M059J (cell line): ENCODE measurements at regions not wholly inside any gene's neighbourhood (a gene's known extent, or its start where the extent isn't known, plus 50 kb on each side); places are given as distances from the start of the nearest gene placed in this dataset.
"Not testable (repeated sequence)": the region's sequence is repeated elsewhere in the genome, so short reads cannot be mapped to it uniquely, and the experiment has no call there.

ENCODE experiments used
- DNase-seq: peaks from one replicate; pipeline ENCODE4 v3.0.0-alpha.2; 2012; ENCODE audit warnings: low read depth

- DNase-seq: no peak
These were observed 354.9 kb downstream of the RSL24D1 start for GRCh38 chr15:54841701-54842305.

GRCh38 chr15:54840621-54841398 lies 355.9 kb downstream of the RSL24D1 start:
- no peak for DNase-seq

- DNase-seq: no peak
These were observed 357.4 kb downstream of the RSL24D1 start for GRCh38 chr15:54839379-54839778.

GRCh38 chr15:54836052-54836795 lies 360.5 kb downstream of the RSL24D1 start:
- DNase-seq: no peak

- DNase-seq: no peak
These were observed 366.9 kb downstream of the RSL24D1 start for GRCh38 chr15:54829821-54830220.

GRCh38 chr15:54820811-54821210 lies 375.9 kb downstream of the RSL24D1 start:
- DNase-seq: peak; percentile 2

- no peak for DNase-seq
These were observed 376.6 kb downstream of the RSL24D1 start for GRCh38 chr15:54820098-54820497.

- no peak for DNase-seq
These were observed 380.3 kb downstream of the RSL24D1 start for GRCh38 chr15:54816401-54816800.

GRCh38 chr15:54815556-54815955 lies 381.2 kb downstream of the RSL24D1 start:
- DNase-seq: no peak

GRCh38 chr15:54812383-54812782 lies 384.4 kb downstream of the RSL24D1 start:
- no peak for DNase-seq

- DNase-seq: no peak
These were observed 386.2 kb downstream of the RSL24D1 start for GRCh38 chr15:54810496-54810895.

GRCh38 chr15:54810031-54810430 lies 386.7 kb downstream of the RSL24D1 start:
- no peak for DNase-seq

- DNase-seq: no peak
These were observed 388.4 kb downstream of the RSL24D1 start for GRCh38 chr15:54808321-54808720.

- no peak for DNase-seq
These were observed 392.8 kb downstream of the RSL24D1 start for GRCh38 chr15:54803987-54804386.

GRCh38 chr15:54803134-54803808 lies 393.5 kb downstream of the RSL24D1 start:
- DNase-seq: peak; percentile 73

- no peak for DNase-seq
These were observed 404.2 kb downstream of the RSL24D1 start for GRCh38 chr15:54792526-54792925.

GRCh38 chr15:54790693-54791092 lies 406.0 kb downstream of the RSL24D1 start:
- DNase-seq: no peak

- DNase-seq: no peak
These were observed 407.4 kb downstream of the RSL24D1 start for GRCh38 chr15:54789376-54789775.

- not testable (repeated sequence) for DNase-seq
These were observed 415.5 kb downstream of the RSL24D1 start for GRCh38 chr15:54781220-54781619.

- DNase-seq: no peak
These were observed 417.5 kb downstream of the RSL24D1 start for GRCh38 chr15:54779271-54779670.

GRCh38 chr15:54776410-54776809 lies 420.3 kb downstream of the RSL24D1 start:
- no peak for DNase-seq

- DNase-seq: no peak
These were observed 424.1 kb downstream of the RSL24D1 start for GRCh38 chr15:54772663-54773062.
